AG08395 (cell line): ENCODE measurements at regions not wholly inside any gene's neighbourhood (a gene's known extent, or its start where the extent isn't known, plus 50 kb on each side); places are given as distances from the start of the nearest gene placed in this dataset.
A peak's percentile ranks its signal among the peaks of the same experiment; 100 is the strongest.

Experiments used
- DNase-seq: peaks from one replicate; pipeline ENCODE4 v3.0.0; 2012; ENCODE audit warnings: mixed read lengths, low spot score

- no peak for DNase-seq
Measured at GRCh38 chr2:145339646-145340045, 819.7 kb upstream of the ZEB2 start.

DNA sequence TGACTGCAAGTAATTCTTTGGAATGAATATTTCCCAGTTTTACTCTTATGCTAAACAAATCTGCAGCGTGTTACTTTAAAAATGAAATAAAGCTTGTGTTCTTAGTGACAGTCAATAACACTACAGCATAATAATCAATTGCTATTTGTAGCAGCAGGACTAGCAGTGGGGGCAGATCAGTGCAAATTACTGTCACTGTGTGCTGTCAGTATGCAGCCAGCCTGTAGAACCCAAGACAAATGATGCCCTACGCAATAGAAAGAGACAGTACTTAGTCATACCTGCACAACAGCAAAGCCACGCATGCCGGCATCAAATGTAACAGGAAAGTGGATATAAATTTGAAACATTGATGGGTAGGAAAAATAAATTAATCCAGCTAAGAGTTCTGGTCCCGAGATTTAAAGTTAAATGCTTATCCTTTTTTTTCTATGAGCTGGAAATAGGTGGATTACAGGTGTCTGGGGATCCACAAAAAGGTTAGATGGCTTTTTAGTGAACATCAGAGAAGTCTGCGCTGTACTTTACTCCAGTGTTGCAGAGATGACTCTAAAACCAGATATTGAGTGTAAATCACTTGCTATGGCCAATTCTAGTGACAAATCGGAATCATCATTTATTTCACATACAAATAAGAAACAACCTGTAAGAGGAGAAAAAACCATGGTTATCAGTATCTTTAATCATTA, 812.4 kb upstream of the ZEB2 start:
- DNase-seq: no peak

DNA sequence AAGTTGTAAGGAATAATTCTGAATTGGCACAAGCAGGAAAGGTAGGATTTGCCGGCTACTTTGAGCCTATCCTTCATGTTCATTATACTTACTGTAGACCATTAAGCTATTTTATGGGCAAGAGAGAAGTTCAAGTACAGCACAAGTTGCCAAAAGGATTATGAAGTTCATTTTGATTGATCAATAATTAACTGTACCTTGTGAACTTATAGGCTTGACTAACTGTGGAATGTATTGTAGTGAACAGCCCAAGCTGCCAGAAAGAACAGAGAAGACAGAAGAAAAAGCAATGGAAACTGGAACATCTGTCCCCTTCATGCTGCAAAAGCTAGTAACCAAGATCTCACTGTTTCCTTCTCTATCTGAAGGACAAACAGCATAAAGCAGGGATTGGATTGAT, 810.1 kb upstream of the ZEB2 start:
- no peak for DNase-seq

DNA sequence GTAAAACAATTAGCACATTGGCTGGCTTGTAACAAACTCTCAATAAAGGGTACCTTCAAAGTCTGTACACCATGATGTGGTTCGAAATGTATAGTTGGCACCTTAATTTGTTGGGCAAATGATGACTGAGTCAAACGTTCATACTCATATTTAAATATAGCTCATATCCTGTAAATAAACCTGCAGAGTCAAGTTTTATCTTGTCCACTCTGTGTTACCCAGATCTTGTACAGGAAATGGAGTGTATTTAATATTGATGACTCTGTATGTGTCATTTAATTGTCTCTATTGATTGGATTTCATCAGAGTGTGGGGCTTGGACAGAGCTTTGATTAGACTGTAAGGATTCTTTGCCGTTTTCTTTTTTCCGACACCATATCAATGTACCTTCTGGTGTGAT, 805.6 kb upstream of the ZEB2 start:
- no peak for DNase-seq

- DNase-seq: no peak
Measured at GRCh38 chr2:145324748-145325147, 804.8 kb upstream of the ZEB2 start.

GRCh38 chr2:145323512-145323911, 803.6 kb upstream of the ZEB2 start:
- peak; percentile 26 for DNase-seq

- no peak for DNase-seq
Measured at GRCh38 chr2:145321344-145321743, 801.4 kb upstream of the ZEB2 start.

- no peak for DNase-seq
Measured at GRCh38 chr2:145316496-145316895, 796.6 kb upstream of the ZEB2 start.

DNA sequence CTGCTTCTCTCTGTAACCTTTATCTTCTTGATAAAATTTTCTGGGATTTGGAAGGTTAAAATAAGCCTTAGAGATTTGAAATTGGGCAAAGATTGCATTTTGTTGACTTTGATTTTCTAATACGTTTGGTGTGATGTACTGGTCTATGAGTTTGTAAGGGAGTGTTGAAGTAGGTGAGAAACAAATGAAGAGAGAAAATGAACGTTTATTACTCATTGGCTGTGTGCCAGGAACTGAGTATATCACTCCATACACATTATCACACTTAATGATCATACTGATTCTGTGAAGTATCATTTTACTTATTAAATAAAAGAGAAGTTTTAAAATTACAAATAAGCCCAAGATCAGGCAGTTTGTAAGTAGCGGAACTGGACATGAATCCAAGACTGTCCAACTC, 795.1 kb upstream of the ZEB2 start:
- no peak for DNase-seq

DNA sequence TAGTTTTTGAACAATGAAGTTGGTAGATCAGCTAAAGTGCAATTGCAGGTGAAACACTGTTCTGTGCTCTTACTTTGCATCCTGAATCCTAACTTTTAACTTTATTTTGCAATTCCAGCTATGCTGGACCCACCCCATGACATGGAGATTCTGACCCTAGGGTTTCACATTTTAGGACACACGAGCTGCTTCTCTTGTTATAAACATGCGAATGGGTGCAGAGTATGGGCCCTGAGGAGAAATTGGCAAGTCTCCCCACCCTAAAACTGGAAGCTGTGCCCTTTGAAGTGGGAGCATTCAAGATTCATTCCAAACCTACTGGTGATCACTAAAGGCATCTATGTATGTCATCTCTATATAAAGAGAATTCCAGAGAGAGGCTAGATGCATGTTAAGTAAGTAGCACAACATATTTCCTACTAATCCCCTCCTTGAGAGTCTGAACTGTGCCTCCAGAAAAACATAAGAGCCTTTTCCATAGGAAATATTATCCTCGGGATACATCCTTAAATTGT, 794.3 kb upstream of the ZEB2 start:
- DNase-seq: no peak

DNA sequence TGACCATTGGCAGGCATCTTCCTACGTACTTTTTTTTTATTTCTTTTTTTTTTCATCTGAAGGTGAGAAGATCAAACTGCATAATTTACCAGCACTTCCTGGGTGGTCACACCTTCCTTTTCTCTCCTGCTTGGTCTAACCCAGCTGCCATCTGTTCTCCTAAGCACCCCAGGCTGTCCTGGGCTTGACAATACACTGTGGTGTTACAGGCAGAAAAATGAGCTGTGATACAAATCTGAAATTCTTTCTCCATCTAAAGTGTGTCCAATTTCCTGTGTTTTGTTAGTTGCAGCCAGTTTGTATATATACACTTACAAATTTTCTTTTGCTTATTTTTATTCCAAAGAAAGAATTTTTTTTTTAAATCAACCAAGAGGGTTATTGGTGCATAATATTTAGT, 786.0 kb upstream of the ZEB2 start:
- no peak for DNase-seq

GRCh38 chr2:145304501-145304900, 784.6 kb upstream of the ZEB2 start:
- no peak for DNase-seq

DNA sequence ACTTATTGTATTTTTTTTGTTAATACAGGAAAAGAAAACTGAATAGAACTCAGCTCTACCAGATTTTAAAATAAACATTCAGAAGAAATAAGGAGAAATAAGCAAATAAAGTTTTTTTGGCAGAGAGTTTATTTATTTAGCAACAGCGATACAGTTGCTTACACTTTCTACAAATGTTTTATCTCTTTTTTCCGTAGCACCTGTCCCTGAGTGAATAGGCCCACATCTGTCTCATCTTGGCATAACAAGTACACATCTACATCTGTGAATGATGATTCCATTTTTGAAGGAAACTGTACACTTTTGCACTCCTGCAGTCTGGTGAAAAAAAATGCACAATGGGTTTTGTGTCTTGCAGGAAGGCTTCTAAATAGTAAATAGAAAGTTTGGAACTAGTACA, 783.6 kb upstream of the ZEB2 start:
- no peak for DNase-seq

DNA sequence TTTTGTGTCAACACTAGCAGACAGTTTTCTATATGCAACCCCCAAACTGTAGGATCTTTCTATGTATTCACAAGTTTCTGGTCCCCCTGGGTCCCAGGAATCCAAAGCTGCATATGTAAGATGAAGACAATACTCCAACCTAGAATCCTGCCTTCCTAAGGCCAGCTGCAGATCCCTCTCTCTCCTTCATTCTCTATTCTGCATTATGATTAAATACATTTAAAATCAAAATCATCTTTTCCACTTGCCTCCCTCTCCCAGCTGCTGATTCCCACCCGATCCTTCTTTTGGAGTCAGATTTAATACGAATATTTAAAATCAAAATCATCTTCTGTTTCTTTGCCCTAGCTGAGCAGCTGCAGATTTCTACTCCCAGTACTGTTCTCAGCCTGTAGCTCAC, 783.0 kb upstream of the ZEB2 start:
- DNase-seq: no peak

GRCh38 chr2:145302451-145302850, 782.5 kb upstream of the ZEB2 start:
- DNase-seq: no peak

GRCh38 chr2:145299368-145299767, 779.4 kb upstream of the ZEB2 start:
- DNase-seq: no peak

GRCh38 chr2:145292166-145292565, 772.2 kb upstream of the ZEB2 start:
- no peak for DNase-seq

GRCh38 chr2:145290986-145291385, 771.1 kb upstream of the ZEB2 start:
- DNase-seq: no peak

DNA sequence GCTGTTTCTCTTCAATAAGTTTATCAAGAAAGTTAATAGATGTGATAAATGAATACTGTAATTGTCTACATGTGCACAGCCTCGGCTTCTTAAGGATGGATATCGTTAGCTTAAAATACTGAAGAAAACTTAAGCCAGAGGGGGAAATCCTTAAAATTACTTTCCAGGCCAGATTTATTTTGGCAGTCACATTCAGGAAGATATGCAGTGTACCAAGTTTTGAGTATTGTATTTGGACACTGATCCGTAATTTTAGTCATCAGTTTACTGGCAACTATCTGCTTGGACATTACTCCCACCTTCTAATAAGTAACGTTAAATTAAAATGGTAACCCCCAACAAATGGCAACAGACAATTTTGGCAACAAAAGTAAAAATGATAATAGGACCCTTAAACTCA, 770.0 kb upstream of the ZEB2 start:
- DNase-seq: no peak

DNA sequence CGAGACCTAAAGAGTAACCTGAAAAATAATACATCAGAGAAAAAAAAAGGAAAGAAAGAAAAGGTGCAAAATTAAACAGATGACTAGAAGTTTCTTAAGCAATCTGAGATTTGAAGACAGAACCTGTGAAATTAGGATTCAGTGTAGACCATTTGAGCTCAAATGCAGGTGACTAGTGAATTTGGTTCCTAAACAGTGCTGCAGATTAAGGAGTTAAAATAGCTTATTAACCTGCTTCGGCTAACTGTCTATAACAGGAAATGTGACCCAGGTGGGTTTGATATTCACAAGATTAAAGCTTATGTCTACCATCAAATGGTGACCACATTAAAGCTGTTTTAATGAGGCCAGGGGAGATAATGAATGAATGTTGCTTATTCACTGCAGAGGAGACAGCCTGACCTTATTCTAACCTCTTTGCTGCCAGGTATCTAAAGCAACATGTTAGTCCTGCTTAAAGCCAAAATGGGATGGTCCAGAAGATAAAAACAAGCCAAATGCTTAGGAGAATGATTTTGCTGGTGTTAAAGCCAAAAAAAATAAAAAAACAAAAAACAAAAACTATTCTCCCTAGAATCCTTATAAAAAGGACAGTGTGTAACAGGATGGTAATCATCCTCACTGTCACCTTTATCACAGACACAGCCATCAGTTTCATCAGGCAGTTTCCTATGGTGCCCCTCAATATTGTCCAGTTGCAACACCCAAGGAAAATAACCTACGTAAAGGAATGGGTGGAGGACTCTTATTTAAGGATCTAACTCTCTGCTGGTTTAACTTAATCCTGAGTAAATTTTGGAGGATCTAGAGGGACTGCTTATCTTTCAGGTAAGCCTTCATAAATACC, 769.0 kb upstream of the ZEB2 start:
- no peak for DNase-seq

GRCh38 chr2:145287736-145288135, 767.8 kb upstream of the ZEB2 start:
- peak; percentile 4 for DNase-seq

- no peak for DNase-seq
Measured at GRCh38 chr2:145286716-145287275, 766.9 kb upstream of the ZEB2 start.

DNA sequence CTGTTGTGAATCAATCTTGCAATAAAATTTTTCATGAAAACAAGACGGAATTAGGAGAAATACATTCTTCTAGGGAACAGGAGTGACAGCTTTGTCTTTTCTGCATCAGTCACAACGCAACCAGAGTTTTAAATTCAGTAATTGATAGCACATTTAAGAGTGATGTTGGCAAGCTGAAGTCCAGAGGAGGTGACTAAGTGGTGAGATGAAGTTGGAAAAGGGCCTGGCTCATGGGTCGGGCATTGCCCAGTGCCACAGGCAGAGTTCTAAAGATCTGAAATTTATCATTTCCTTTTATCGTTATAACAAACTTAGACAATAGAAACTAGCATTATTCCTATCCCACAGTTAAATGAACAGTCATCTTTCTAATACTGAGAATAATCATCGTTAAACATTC, 764.6 kb upstream of the ZEB2 start:
- DNase-seq: peak; percentile 34
